Subcutaneous abdominal adipose tissue (tissue), 5 donors: ENCODE measurements at regions not wholly inside any gene's neighbourhood (a gene's known extent, or its start where the extent isn't known, plus 50 kb on each side); places are given as distances from the start of the nearest gene placed in this dataset.

Source experiments
- H3K27ac ChIP-seq: one replicate; pipeline ENCODE4 v1.7.0; 2013; ENCODE audit warnings: low read depth, mild to moderate bottlenecking, inconsistent platforms, low read length, moderate library complexity
- H3K27me3 ChIP-seq, 5 donors: one replicate each; pipeline ENCODE4 v1.7.0; 2013; ENCODE audit warnings: low read length in 5 of 5, inconsistent platforms in 1 of 5; ENCODE audit not compliant: control insufficient read depth in 5 of 5, insufficient read depth in 4 of 5
- H3K36me3 ChIP-seq, 5 donors: one replicate each; pipeline ENCODE4 v1.7.0; 2013; ENCODE audit warnings: low read length in 5 of 5; ENCODE audit not compliant: control insufficient read depth in 5 of 5, insufficient read depth in 5 of 5
- H3K4me1 ChIP-seq, 5 donors: one replicate each; pipeline ENCODE4 v1.7.0; 2013; ENCODE audit warnings: low read length in 5 of 5, mild to moderate bottlenecking in 3 of 5, moderate library complexity in 1 of 5; ENCODE audit not compliant: control insufficient read depth in 5 of 5, insufficient read depth in 5 of 5
- H3K4me3 ChIP-seq, 5 donors: one replicate each; pipeline ENCODE4 v1.7.0; 2013; ENCODE audit warnings: low read length in 5 of 5, low read depth in 1 of 5
- H3K9ac ChIP-seq, 5 donors: one replicate each; pipeline ENCODE4 v1.7.0; 2013; ENCODE audit warnings: low read length in 5 of 5, mild to moderate bottlenecking in 4 of 5, moderate library complexity in 3 of 5
- H3K9me3 ChIP-seq, 5 donors: one replicate each; pipeline ENCODE4 v1.7.0; 2013; ENCODE audit warnings: low read length in 5 of 5; ENCODE audit not compliant: control insufficient read depth in 5 of 5
- donor health status: healthy.
- donor health status: healthy.
- donor health status: healthy.
- donor health status: healthy.
- donor health status: healthy.

GRCh38 chr18:28922936-28923335 is 746.0 kb upstream of the CDH2 start:
- H3K4me1 ChIP-seq = no peaks in the 10 kb centered on the region
- H3K27me3 ChIP-seq = no peaks in the 10 kb centered on the region
- no peak overlapping the region for H3K9ac ChIP-seq
- H3K9me3 ChIP-seq = no peaks in the 10 kb centered on the region
- H3K27ac ChIP-seq = no peak overlapping the region
- H3K36me3 ChIP-seq = no peaks in the 10 kb centered on the region
- no peak overlapping the region for H3K4me3 ChIP-seq

DNA sequence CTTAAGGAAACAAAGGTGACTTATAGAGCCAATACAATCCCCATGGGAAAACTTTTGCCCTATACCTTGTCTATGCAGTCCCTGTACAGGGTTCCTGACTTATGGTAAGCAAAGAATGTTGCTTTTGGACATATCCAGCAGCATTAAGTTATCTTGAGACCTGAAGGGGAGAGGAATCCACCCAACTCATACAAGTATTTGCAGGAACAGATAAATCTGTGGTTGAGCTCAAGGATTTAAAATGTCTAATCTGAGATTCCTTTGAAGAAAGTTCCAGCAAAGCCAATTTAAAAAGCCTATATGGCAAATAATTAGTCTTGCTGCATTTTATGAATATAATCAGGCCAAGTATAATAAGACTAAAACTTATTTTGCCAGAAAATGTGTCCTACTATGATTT is 739.5 kb upstream of the CDH2 start:
- Histone ChIP-seq H3K9me3 (peaks cover 0 to 10% (median 6%) of the 10 kb centered on the region in 5 donors), H3K4me1 (no peaks in the 10 kb centered on the region), H3K27me3 (no peaks in the 10 kb centered on the region), H3K4me3 (no peak overlapping the region), H3K36me3 (no peaks in the 10 kb centered on the region), H3K9ac (no peak overlapping the region), H3K27ac (no peak overlapping the region)

DNA sequence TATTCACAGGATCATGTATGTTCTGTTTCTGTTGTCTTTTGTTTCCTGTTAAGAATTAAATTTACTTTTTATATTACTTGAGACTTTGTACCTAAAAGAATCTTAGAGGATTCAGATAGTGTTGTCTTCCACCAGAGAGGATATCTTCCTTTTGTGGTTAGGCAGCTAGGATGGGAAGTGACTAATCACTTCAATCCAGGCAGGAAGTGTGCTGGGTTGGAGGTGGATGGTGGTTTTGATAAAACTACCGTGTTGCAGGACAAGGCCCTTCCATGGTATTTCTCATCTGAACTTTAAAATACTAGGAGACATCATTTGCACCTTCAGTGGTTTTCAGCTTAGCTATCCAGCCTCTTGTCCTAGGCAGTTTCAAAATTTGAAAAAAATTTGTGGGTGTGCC is 728.6 kb upstream of the CDH2 start:
- no peak overlapping the region for H3K4me3 ChIP-seq
- H3K36me3 ChIP-seq = no peaks in the 10 kb centered on the region
- H3K9ac ChIP-seq = no peak overlapping the region
- H3K27me3 ChIP-seq = no peaks in the 10 kb centered on the region
- H3K27ac ChIP-seq = no peak overlapping the region
- H3K9me3 ChIP-seq = peaks cover 0 to 4% (median 2%) of the 10 kb centered on the region in 5 donors
- H3K4me1 ChIP-seq = no peaks in the 10 kb centered on the region

DNA sequence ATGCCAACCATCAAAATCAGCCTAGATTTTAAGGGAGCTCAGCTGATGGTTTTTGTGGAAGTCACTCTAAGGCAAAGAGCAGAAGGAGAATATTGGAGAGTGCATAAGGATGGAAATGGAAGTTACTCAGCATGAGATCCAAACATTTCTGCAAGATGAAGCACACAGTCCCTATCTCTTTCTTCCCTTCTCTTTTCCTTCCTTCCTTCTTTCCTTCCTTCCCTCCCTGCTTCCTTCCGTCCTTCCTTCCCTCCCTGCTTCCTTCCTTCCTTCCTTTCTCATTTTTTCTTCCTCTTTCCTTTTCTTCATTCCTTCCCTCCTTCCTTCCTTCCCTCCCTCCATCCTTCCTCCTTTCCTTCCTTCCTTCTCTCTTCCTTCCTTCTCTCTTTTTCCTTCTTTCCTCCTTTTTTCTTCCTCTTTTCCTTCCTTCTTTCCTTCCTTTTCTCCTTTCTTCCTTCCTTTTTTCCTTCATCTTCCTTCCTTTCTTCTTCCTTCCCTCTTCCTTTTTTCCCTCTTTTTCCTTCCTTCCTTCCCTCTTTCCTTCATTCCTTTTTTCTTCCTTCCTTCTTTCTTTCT is 727.9 kb upstream of the CDH2 start:
- H3K9me3 ChIP-seq = peaks cover 0 to 3% (median 2%) of the 10 kb centered on the region in 5 donors
- H3K27ac ChIP-seq = no peak overlapping the region
- no peaks in the 10 kb centered on the region for H3K4me1 ChIP-seq
- no peaks in the 10 kb centered on the region for H3K36me3 ChIP-seq
- no peak overlapping the region for H3K9ac ChIP-seq
- no peaks in the 10 kb centered on the region for H3K27me3 ChIP-seq
- no peak overlapping the region for H3K4me3 ChIP-seq

DNA sequence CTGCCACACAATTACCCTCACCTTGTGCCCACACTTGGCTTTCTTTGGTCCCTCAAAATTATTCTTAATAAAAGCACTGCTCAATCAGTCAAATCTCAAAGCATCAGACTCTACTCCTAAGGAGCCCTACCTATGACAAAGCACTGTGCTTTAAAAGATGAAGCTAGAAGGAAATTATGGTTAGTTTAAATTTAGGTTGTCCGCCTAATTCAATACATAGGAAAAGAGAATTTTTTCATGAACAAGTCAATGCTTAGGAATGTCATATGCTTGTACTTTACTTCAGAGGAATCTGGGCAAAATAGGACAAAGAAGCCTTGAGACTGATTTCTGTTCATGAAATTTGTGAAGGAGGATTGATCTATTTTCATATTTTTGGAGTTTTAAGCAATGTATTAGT is 726.4 kb upstream of the CDH2 start:
- no peaks in the 10 kb centered on the region for H3K27me3 ChIP-seq
- H3K36me3 ChIP-seq = no peaks in the 10 kb centered on the region
- peaks cover 0 to 3% (median 2%) of the 10 kb centered on the region in 5 donors for H3K9me3 ChIP-seq
- no peak overlapping the region for H3K27ac ChIP-seq
- no peaks in the 10 kb centered on the region for H3K4me1 ChIP-seq
- H3K9ac ChIP-seq = no peak overlapping the region
- no peak overlapping the region for H3K4me3 ChIP-seq

DNA sequence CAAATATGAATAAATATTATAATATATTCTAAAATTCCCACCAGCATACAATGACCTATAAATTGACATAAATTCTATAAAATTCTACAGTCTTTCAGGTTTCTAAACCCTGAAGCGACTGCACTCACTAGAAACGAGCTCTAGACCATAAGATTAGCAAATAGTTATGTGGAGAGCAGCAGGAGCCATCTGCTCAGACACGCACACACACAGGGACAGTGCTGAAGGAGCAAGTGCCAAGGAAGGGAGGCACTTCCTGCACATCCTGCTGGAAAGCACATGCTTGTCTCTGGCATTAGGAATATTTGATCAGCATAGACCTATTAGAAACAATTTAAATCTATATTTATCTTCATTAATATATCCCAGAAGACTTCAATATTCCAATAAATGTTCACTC is 713.9 kb upstream of the CDH2 start:
- H3K27ac ChIP-seq = no peak overlapping the region

DNA sequence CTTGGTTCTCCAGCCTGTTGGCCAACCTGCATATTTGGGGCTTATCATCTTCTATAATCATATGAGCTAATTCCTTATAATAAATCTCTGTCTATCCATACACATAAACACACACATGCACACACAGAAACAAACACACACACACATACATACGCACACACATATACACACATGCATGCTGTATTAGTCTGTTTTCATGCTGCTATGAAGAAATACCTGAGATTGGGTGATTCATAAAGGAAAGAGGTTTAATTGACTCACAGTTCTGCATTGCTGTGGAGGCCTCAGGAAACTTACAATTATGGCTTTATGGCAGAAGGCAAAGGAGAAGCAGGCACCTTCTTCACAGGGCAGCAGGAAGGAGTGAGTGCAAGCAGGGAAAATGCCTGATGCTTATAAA is 707.4 kb upstream of the CDH2 start:
- Histone ChIP-seq H3K4me1 (no peaks in the 10 kb centered on the region), H3K27ac (no peak overlapping the region), H3K27me3 (no peaks in the 10 kb centered on the region), H3K36me3 (no peaks in the 10 kb centered on the region), H3K4me3 (no peak overlapping the region), H3K9ac (no peak overlapping the region), H3K9me3 (no peaks in the 10 kb centered on the region)

More for the DNA sequence above, 713.9 kb upstream of the CDH2 start:
- H3K4me3 ChIP-seq = no peak overlapping the region
- H3K9me3 ChIP-seq = peaks cover 0 to 4% (median 0%) of the 10 kb centered on the region in 5 donors
- H3K36me3 ChIP-seq = no peaks in the 10 kb centered on the region
- H3K4me1 ChIP-seq = no peaks in the 10 kb centered on the region
- no peaks in the 10 kb centered on the region for H3K27me3 ChIP-seq
- H3K9ac ChIP-seq = no peak overlapping the region

GRCh38 chr18:28880856-28881255 is 703.9 kb upstream of the CDH2 start:
- Histone ChIP-seq H3K4me1 (no peaks in the 10 kb centered on the region), H3K36me3 (no peaks in the 10 kb centered on the region), H3K27ac (no peak overlapping the region), H3K9ac (no peak overlapping the region), H3K4me3 (no peak overlapping the region), H3K27me3 (no peaks in the 10 kb centered on the region), H3K9me3 (no peaks in the 10 kb centered on the region)

DNA sequence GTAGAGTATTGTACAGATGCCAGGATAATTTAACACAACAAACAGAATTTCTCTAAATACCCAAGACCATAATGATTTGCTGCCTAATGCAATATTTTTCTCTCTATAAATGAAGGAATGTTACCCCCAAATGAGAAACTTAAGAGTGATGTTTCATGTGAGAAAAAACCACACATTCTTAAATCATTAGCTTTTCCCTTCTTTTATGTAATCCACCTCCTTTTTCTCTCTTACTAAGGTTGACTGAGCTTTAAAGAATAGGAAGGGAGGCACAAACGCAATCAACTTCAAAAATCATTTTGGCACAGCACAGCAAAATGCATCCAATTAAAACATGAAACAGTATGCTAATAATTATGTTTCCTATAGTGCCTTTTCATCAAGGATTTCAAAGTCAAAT is 698.1 kb upstream of the CDH2 start:
- no peaks in the 10 kb centered on the region for H3K27me3 ChIP-seq
- no peaks in the 10 kb centered on the region for H3K4me1 ChIP-seq
- no peaks in the 10 kb centered on the region for H3K9me3 ChIP-seq
- H3K27ac ChIP-seq = no peak overlapping the region
- H3K36me3 ChIP-seq = no peaks in the 10 kb centered on the region
- H3K4me3 ChIP-seq = no peak overlapping the region
- H3K9ac ChIP-seq = no peak overlapping the region

DNA sequence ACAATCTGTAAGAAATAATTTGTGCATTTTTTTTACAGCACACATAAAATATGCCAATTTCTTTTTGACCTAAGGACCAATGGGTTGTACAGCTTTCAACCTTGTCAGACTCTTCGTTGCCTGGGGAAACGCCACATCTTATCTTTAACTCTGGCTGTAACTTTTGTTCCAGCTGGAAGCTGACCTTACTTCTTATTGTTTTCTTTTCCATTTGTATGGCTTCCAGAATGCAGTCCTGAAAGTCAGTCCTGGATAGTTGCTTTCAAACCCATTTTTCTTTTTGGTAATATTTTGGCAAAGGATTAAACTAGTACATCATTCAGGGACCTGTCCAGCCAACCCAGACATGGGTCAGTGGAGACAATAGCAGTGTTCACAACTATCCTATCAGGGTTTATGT is 686.5 kb upstream of the CDH2 start:
- H3K4me3 ChIP-seq = no peak overlapping the region
- no peak overlapping the region for H3K9ac ChIP-seq
- H3K4me1 ChIP-seq = no peaks in the 10 kb centered on the region
- no peaks in the 10 kb centered on the region for H3K36me3 ChIP-seq
- no peaks in the 10 kb centered on the region for H3K9me3 ChIP-seq
- H3K27me3 ChIP-seq = no peaks in the 10 kb centered on the region
- no peak overlapping the region for H3K27ac ChIP-seq

DNA sequence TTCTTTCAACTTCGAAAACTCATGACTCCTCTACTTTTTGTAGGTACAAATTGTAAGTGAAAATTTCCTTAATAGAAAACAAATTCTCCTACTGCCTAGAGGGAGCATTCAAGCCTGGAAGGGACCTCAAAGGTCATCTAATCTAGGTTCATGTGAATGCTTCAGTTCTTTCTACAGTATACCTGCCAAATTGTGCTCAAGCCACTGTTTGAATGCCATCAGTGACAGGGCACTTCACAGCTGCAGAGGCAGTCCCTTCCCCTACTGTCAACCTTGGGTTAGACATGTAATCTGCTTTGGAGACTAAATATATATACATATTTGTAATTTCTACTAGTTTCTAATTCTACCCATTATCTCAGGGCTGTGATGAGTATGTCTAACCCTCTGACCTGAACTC is 681.3 kb upstream of the CDH2 start:
- Histone ChIP-seq H3K27me3 (no peaks in the 10 kb centered on the region), H3K4me1 (peaks cover 0 to 8% (median 0%) of the 10 kb centered on the region in 5 donors), H3K9ac (no peak overlapping the region), H3K27ac (no peak overlapping the region), H3K9me3 (no peaks in the 10 kb centered on the region), H3K36me3 (no peaks in the 10 kb centered on the region), H3K4me3 (no peak overlapping the region)
